HL-60 (cell line): ENCODE measurements at regions not wholly inside any gene's neighbourhood (a gene's known extent, or its start where the extent isn't known, plus 50 kb on each side); places are given as distances from the start of the nearest gene placed in this dataset.

ENCODE experiments used
- DNase-seq, 2 experiments: peaks; one replicate each; pipeline ENCODE4 v3.0.0-alpha.2; 2010 to 2020; ENCODE audit warnings: low read depth in 1 of 2, low spot score in 1 of 2
- H3K27ac ChIP-seq: fragments of 250-450 bp; sonication (Bioruptor Pico); replicated peaks from 2 replicates; pipeline ENCODE4 v1.5.1; 2020; ENCODE audit warnings: mild to moderate bottlenecking, moderate library complexity
- H3K27me3 ChIP-seq: fragments of 250-450 bp; sonication (Bioruptor Pico); 2 replicates; pipeline ENCODE4 v1.5.1; 2021; ENCODE audit warnings: mild to moderate bottlenecking, moderate library complexity; ENCODE audit not compliant: insufficient read depth, poor library complexity, severe bottlenecking
- H3K4me3 ChIP-seq: replicated peaks from 2 replicates; pipeline ENCODE4 v1.5.1; 2011; ENCODE audit warnings: mild to moderate bottlenecking, control low read depth, low read length; ENCODE audit not compliant: insufficient read depth
- CTCF ChIP-seq: IDR thresholded peaks from one replicate; pipeline ENCODE4 v1.5.1; 2011; ENCODE audit warnings: low read length, control low read depth, inconsistent platforms; ENCODE audit not compliant: insufficient read depth
- GABPA ChIP-seq: IDR thresholded peaks from 2 replicates; pipeline ENCODE4 v1.6.1; 2012; ENCODE audit warnings: low read depth
- POLR2AphosphoS5 ChIP-seq: IDR thresholded peaks from 2 replicates; pipeline ENCODE4 v1.6.1; 2012; ENCODE audit warnings: low read depth
- SPI1 ChIP-seq: IDR thresholded peaks from 2 replicates; pipeline ENCODE4 v1.6.1; 2012; ENCODE audit warnings: low read depth, mild to moderate bottlenecking, borderline replicate concordance
- TF ChIP-seq, protein P1 (sequence below): IDR thresholded peaks from 2 replicates; pipeline ENCODE4 v1.6.1; 2012; ENCODE audit warnings: low read depth; ENCODE audit not compliant: insufficient replicate concordance

DNA sequence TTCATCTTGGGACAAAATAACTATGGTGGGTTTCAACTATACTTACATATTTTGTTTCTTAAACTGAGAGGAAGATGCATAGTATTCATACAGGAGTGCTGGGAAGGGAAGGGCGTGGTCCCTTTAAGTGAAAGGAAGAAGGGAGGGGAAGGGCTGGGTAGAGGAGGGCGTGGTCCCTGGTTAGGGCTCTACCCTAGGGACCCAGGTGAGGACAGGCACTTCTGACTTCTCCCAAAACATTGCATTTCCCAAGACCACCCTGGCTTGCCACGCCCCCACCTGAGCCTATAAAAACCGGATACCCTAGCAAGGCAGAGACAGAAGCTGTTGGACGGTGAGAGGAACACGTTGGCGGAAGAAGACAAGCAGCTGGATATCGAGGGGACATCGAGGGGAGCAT is 157.6 kb upstream of the PLXNA4 start:
- H3K27ac ChIP-seq: no peak overlapping the region
- TF ChIP-seq GABPA: no peak
- no peak for TF ChIP-seq CTCF
- no peak for TF ChIP-seq SPI1

GRCh38 chr7:132732321-132732865 is 156.1 kb upstream of the PLXNA4 start:
- H3K27me3 ChIP-seq: no peaks in the 10 kb centered on the region
- no peak overlapping the region for H3K4me3 ChIP-seq
- TF ChIP-seq POLR2AphosphoS5: no peak
- TF ChIP-seq CTCF: no peak
- no peak for TF ChIP-seq SPI1
- no peak for TF ChIP-seq GABPA
- TF ChIP-seq, protein P1, sequence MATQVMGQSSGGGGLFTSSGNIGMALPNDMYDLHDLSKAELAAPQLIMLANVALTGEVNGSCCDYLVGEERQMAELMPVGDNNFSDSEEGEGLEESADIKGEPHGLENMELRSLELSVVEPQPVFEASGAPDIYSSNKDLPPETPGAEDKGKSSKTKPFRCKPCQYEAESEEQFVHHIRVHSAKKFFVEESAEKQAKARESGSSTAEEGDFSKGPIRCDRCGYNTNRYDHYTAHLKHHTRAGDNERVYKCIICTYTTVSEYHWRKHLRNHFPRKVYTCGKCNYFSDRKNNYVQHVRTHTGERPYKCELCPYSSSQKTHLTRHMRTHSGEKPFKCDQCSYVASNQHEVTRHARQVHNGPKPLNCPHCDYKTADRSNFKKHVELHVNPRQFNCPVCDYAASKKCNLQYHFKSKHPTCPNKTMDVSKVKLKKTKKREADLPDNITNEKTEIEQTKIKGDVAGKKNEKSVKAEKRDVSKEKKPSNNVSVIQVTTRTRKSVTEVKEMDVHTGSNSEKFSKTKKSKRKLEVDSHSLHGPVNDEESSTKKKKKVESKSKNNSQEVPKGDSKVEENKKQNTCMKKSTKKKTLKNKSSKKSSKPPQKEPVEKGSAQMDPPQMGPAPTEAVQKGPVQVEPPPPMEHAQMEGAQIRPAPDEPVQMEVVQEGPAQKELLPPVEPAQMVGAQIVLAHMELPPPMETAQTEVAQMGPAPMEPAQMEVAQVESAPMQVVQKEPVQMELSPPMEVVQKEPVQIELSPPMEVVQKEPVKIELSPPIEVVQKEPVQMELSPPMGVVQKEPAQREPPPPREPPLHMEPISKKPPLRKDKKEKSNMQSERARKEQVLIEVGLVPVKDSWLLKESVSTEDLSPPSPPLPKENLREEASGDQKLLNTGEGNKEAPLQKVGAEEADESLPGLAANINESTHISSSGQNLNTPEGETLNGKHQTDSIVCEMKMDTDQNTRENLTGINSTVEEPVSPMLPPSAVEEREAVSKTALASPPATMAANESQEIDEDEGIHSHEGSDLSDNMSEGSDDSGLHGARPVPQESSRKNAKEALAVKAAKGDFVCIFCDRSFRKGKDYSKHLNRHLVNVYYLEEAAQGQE: no peak
- DNase-seq: no peak
- H3K27ac ChIP-seq: no peak overlapping the region

More for the DNA sequence above, 157.6 kb upstream of the PLXNA4 start:
- no peaks in the 10 kb centered on the region for H3K27me3 ChIP-seq
- H3K4me3 ChIP-seq: no peak overlapping the region
- DNase-seq: no peak

DNA sequence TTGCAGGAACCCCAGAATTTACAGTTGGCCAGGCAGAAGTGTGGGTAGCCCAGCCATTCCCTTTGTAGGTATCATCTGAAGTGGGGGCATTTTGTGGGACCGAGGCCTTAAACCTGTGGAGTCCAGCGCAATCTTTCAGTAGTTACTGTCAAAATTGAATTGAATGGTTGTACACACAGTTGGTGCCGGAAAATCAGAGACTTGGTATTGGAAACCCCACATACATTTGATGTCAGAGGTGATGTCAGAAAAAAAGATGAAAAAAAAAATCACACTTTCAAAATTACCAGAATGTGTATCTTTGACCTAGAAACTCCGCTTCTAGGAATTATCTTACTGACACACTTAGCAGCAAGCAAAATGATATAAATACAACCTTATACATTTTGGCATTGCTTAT is 153.8 kb upstream of the PLXNA4 start:
- H3K27me3 ChIP-seq: no peaks in the 10 kb centered on the region
- TF ChIP-seq CTCF: no peak
- no peak for TF ChIP-seq SPI1
- TF ChIP-seq POLR2AphosphoS5: no peak
- TF ChIP-seq, protein P1: no peak
- no peak for TF ChIP-seq GABPA
- no peak overlapping the region for H3K4me3 ChIP-seq
- no peak for DNase-seq
- H3K27ac ChIP-seq: no peak overlapping the region

- H3K27me3 ChIP-seq: no peaks in the 10 kb centered on the region
Measured at GRCh38 chr7:132723506-132724081, 147.3 kb upstream of the PLXNA4 start.

More at GRCh38 chr7:132723506-132724081, 147.3 kb upstream of the PLXNA4 start:
- no peak for DNase-seq
- Histone ChIP-seq H3K27ac (no peak overlapping the region), H3K4me3 (no peak overlapping the region)
- TF ChIP-seq, protein P1: no peak
- no peak for TF ChIP-seq CTCF
- no peak for TF ChIP-seq POLR2AphosphoS5
- no peak for TF ChIP-seq SPI1
- TF ChIP-seq GABPA: no peak
